ENCODE measurements at regions not wholly inside any gene's neighbourhood (a gene's known extent, or its start where the extent isn't known, plus 50 kb on each side); places are given as distances from the start of the nearest gene placed in this dataset.
A peak's percentile ranks its signal among the peaks of the same experiment; 100 is the strongest.

- DNase-seq = peak in 3 of 56 donors; percentile 1 to 5 (median 2)
These were observed 287.0 kb downstream of the GAS1 start for GRCh38 chr9:86660146-86660943.

GRCh38 chr9:86659413-86660046, 287.8 kb downstream of the GAS1 start:
- DNase-seq = no peak

GRCh38 chr9:86655147-86655546, 292.2 kb downstream of the GAS1 start:
- DNase-seq = no peak

GRCh38 chr9:86653466-86653865, 293.8 kb downstream of the GAS1 start:
- no peak for DNase-seq

GRCh38 chr9:86652736-86653135, 294.6 kb downstream of the GAS1 start:
- DNase-seq = no peak

- no peak for DNase-seq
These were observed 295.7 kb upstream of the TUT7 start for GRCh38 chr9:86649913-86650312.

GRCh38 chr9:86648828-86649170, 294.6 kb upstream of the TUT7 start:
- no peak for DNase-seq

- DNase-seq = no peak
These were observed 294.1 kb upstream of the TUT7 start for GRCh38 chr9:86648156-86648827.

GRCh38 chr9:86645303-86645702, 291.1 kb upstream of the TUT7 start:
- peak in 19 of 56 donors; percentile 2 to 58 (median 14) for DNase-seq

GRCh38 chr9:86644675-86645034, 290.4 kb upstream of the TUT7 start:
- no peak for DNase-seq

GRCh38 chr9:86643946-86644674, 289.9 kb upstream of the TUT7 start:
- no peak for DNase-seq

- no peak for DNase-seq
These were observed 288.5 kb upstream of the TUT7 start for GRCh38 chr9:86642721-86643120.

- DNase-seq = no peak
These were observed 287.8 kb upstream of the TUT7 start for GRCh38 chr9:86641970-86642369.

- no peak for DNase-seq
These were observed 285.7 kb upstream of the TUT7 start for GRCh38 chr9:86639899-86640379.

- DNase-seq = no peak
These were observed 285.1 kb upstream of the TUT7 start for GRCh38 chr9:86639287-86639686.

- DNase-seq = no peak
These were observed 283.9 kb upstream of the TUT7 start for GRCh38 chr9:86638109-86638508.

- DNase-seq = peak in 17 of 56 donors; percentile 2 to 39 (median 7)
These were observed 283.3 kb upstream of the TUT7 start for GRCh38 chr9:86637515-86637914.

GRCh38 chr9:86636519-86636918, 282.3 kb upstream of the TUT7 start:
- DNase-seq = no peak

- no peak for DNase-seq
These were observed 281.8 kb upstream of the TUT7 start for GRCh38 chr9:86636038-86636437.

GRCh38 chr9:86634501-86634900, 280.3 kb upstream of the TUT7 start:
- no peak for DNase-seq

GRCh38 chr9:86633945-86634344, 279.7 kb upstream of the TUT7 start:
- no peak for DNase-seq

GRCh38 chr9:86632537-86632936, 278.3 kb upstream of the TUT7 start:
- DNase-seq = no peak

Data from amygdala (tissue), 56 donors.